Renal cortical epithelial cell (primary cell): ENCODE measurements at regions not wholly inside any gene's neighbourhood (a gene's known extent, or its start where the extent isn't known, plus 50 kb on each side); places are given as distances from the start of the nearest gene placed in this dataset.

Experiments
- DNase-seq: peaks from one replicate; pipeline ENCODE4 v3.0.0-alpha.2; 2011; ENCODE audit warnings: low read depth

GRCh38 chr11:37774441-37774840 is 1176.4 kb upstream of the RAG2 start:
- no peak for DNase-seq

- DNase-seq = no peak
Observed at GRCh38 chr11:37770145-37770544, 1172.1 kb upstream of the RAG2 start.

DNA sequence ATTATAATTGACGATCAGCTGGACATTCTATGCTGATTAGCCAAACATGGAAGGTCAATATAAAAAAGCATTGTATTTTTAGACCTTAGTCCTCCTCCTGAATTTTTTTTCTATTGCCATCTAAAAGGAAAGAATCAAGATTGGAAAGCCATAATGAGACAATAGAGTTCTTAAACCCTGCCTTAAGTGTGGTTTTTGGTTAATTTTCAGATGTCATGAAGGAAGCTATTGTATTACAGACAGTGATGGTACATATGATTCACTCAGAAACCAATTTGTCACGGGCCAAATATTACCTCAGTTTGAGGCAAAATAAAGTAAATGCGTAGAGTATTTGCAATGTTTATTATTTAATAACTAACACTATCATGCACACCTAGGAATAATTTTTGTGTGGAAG is 1164.0 kb upstream of the RAG2 start:
- no peak for DNase-seq

- no peak for DNase-seq
Observed at GRCh38 chr11:37755521-37755920, 1157.5 kb upstream of the RAG2 start.

DNA sequence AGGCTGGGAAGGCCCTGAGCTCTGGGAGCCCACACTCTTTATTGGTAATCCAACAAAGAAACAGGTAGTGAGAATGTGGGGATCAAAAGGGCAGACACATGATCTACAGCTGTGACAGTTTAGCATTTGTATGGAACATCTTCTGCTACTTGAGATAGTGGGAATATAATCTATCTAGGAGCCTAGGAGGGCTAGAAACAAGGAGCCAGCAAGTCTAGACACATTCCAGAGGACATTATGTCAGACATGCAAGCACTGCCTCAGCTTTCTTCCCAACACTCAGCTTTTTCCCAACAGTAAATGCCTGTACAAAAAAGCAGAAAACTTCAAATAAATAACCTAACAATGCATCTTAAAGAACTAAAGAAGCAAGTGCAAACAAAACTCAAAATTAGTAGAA is 1150.6 kb upstream of the RAG2 start:
- no peak for DNase-seq

- DNase-seq = no peak
Observed at GRCh38 chr11:37747121-37747520, 1149.1 kb upstream of the RAG2 start.

GRCh38 chr11:37727371-37727770 is 1129.3 kb upstream of the RAG2 start:
- no peak for DNase-seq

DNA sequence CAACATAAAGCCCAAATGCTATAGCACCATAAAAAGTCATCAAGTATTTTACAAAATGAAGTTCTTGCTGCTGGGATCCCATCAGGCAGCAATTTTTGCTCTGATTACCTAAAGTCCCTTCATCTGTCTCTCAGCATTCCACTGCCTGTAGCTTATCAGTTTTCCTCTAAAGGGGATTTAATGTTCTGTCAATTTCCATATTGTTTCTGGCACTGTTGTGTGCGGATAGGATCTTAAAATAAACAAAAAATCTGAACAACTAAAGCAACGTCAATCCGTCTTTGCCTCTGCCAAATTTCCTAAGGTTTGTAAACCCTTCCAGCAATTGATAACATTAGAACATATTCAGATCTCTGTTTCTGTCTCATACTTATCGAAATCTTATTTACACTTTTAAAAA is 1126.3 kb upstream of the RAG2 start:
- no peak for DNase-seq

DNA sequence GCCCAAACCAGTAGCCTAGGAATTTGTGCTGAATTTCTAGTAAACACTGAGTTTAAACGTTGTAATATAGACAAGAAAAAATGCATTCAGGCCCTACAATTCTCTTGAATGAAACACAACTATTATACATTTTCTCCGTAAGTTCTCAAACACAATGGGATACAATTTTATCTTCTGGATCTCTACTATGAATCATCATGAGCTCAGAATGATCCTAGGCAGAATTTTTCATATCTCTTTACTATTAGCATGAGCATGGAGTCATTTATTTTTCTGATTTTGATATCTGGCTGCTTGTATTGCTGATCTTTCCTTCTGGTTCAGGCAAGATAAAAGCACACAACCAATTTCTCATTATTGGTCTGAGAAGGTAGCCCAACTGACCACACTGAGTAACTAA is 1123.4 kb upstream of the RAG2 start:
- DNase-seq = no peak

DNA sequence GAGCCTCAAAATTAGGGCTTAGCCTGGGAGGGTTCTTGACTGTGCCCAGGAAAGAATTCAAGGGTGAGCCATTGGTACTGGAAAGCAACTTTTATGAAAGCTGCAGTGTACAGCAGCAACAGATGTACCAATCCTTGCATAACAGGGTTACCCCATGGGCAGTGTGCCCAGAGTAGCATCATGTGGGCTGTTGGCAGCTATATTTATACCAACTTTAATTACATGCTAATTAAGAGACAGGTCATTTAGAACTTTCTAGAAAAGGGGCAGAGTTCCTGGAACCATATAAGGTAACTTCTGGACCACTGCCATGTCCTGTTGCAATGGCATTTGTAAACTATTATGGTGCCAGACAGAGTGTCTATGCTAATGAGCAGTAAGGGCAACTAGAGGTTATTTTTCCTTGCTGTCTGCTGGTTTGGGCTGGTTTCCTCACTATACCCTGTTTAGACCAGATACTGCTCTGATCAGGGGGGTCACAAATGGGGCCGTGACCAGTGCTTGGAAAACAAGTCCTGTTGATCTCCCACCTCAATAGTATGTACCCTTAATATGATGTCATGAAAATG is 1120.5 kb upstream of the RAG2 start:
- DNase-seq = peak; percentile 86

DNA sequence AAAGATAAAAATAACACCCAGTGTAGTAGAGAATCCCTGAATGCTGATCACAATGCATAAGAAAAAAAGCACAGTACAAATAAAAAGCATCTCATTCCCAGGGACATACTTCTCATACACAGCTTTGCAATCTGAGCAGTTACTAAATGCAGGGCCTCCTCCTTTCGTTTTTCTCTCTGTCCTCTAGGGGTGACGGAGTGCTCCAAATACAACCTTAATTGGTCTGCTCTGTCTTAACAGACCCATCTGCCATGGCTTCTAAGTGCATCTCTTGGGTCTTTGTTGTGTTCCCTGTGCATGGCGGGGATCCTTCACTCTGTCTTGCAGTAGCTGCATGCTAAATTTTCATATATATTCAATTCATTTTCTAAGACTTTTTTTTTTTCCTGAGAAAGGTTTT is 1114.2 kb upstream of the RAG2 start:
- DNase-seq = no peak

DNA sequence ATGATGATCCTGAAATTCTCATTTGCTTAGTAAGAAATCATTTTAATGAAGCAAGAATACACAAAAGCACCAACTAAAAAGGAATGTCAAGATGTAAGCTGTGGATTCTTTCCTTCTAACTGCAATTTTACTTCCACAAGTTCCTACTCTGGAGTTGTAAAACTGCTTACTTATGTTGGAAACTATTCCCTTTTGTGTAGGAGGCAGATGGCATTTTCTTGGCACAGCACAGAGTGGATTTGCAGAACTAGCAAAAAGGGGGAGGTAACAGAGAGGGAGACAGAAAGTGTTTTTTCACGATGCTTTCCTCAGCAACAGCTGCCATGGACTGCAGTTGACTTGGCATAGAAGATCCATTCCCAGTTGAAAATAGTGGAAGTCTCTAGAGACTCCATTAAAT is 1112.0 kb upstream of the RAG2 start:
- no peak for DNase-seq

- peak; percentile 4 for DNase-seq
Observed at GRCh38 chr11:37704791-37705190, 1106.8 kb upstream of the RAG2 start.

DNA sequence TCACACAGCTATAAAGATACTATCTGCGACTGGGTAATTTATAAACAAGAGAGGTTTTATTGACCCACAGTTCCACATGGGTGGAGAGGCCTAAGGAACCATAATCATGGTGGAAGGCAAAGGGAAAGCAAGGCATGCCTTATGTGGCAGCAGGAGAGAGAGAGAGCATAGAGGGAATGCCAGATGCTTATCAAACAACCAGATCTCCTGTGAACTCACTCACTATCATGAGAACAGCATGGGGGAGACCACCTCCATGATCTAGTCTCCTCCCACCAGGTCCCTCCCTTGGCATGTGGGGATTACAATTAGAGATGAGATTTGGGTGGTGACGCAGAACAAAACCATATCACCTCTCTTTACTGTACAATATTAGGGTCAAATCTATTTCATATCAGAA is 1101.6 kb upstream of the RAG2 start:
- no peak for DNase-seq

- DNase-seq = no peak
Observed at GRCh38 chr11:37695283-37695682, 1097.2 kb upstream of the RAG2 start.

DNA sequence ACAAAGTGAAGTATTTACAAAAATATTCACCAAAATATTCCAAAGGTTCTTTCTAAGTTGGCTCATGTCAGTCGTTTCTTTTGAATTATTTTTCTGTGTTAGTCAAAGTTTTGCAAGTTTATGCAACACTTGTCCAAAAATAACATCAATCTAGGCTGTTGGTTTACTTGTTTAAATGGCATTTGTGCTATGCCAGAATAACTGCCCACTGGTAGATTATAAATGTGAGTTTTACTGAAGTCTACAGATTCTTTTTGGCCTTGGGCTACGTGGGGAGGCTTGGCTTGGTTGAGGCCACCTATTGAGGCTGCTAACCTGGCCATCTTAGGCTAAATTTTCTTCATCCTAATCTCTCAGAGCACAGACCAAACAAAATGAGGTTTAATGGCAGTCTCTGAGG is 1091.9 kb upstream of the RAG2 start:
- no peak for DNase-seq

GRCh38 chr11:37688456-37688855 is 1090.4 kb upstream of the RAG2 start:
- no peak for DNase-seq

GRCh38 chr11:37687130-37687529 is 1089.1 kb upstream of the RAG2 start:
- no peak for DNase-seq

DNA sequence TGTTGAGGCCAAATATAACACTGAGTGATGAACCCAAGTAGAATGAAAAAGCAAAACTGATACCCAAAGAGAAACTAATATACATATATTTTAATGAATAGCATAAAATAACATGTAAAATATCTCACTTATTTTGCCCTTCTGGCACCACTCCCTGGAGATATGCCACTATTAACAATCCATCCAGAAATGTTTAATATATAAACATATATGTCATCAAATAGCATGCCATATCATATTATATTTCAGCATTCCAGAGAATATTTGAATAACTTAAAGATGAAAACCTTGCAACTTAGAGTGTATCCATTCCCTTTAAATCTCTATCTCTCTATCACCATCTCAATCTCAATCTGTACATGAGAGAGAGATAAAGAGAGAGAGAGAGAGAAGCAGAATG is 1073.3 kb upstream of the RAG2 start:
- no peak for DNase-seq

GRCh38 chr11:37666960-37667359 is 1068.9 kb upstream of the RAG2 start:
- no peak for DNase-seq

DNA sequence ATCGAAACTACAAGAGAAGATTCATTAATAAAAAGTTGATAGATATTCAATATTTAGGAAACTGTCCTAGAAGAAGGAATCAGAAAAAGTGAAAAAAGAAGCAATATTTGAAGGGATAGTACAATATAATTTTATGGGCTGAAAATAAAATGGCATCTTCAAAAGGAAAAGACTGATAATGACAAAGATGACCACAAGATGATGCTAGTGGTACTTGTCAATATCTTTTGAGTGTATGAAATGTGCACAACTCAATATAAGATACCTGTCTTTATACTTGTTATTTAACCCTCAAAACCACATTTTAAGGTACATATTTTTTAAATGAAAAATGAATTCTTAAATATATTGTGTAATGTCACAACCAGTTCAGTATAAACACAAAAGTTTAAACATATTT is 1059.6 kb upstream of the RAG2 start:
- peak; percentile 2 for DNase-seq

- no peak for DNase-seq
Observed at GRCh38 chr11:37647767-37648166, 1049.7 kb upstream of the RAG2 start.

DNA sequence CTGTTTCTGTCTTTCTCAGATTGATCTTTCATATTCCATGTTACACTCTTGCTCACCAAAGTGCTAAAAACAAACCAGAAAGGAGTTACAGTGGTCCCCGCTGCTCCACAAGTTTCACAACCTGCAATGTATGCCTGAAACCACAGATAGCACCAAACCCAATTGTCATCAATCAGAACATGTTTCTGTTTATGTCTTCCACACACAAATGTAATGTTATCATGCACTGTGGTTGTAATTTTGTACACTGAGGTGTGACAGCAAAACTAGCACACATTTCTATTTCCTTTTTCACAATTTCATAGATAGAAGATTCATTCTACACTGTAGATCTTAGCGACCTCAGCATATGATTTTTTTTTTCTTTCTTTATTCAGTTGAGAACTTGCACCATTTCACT is 1045.9 kb upstream of the RAG2 start:
- DNase-seq = no peak

- DNase-seq = no peak
Observed at GRCh38 chr11:37642296-37642695, 1044.3 kb upstream of the RAG2 start.

DNA sequence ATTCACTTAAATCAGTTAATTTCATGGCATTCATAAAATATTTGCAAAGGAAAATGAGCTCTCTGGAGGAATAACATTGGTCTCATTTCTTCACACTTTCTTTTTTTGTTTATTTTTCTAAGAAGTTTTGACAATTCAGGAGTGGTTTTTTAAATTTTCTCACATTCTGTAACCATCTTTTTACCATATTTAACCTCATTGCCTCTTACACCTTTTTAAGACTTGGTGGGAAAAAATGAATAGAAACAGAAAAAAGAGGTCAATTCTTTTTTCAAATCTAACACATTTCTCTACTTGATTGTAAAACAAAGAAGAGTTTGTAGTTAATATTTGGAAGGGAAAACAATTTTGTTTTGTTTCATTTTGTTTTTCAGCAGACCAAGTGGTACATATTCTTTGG is 1034.7 kb upstream of the RAG2 start:
- DNase-seq = no peak
